Ovary (tissue), 7 donors: ENCODE measurements at regions not wholly inside any gene's neighbourhood (a gene's known extent, or its start where the extent isn't known, plus 50 kb on each side); places are given as distances from the start of the nearest gene placed in this dataset.

Experiments used
- DNase-seq, 5 donors: peaks; one replicate each; pipeline ENCODE4 v3.0.0-alpha.2; 2019 to 2020
- H3K27ac ChIP-seq, 2 donors: fragments of 200-600 bp; one replicate each; pipeline versions ENCODE4 v1.5.1 to v1.8.0; 2019 to 2022
- H3K27me3 ChIP-seq: fragments of 200-600 bp; one replicate; pipeline ENCODE4 v1.8.0; 2022
- H3K36me3 ChIP-seq: fragments of 200-600 bp; sonication (generic); one replicate; pipeline ENCODE4 v1.5.1; 2019
- H3K4me1 ChIP-seq: one replicate; pipeline ENCODE4 v1.8.1; 2013; ENCODE audit warnings: mild to moderate bottlenecking, moderate library complexity; ENCODE audit not compliant: insufficient read depth
- H3K4me3 ChIP-seq: fragments of 200-600 bp; sonication (generic); one replicate; pipeline ENCODE4 v1.5.1; 2017
- H3K9me3 ChIP-seq, 2 donors: fragments of 200-600 bp in 1 of 2; sonication (generic) in 1 of 2; one replicate each; pipeline versions ENCODE4 v1.5.1 to v1.8.1; 2013 to 2019; ENCODE audit warnings: mild to moderate bottlenecking in 1 of 2, moderate library complexity in 1 of 2
- CTCF ChIP-seq, 3 donors: fragments of 450-650 bp in 2 of 3; fragments of 200-600 bp in 1 of 3; IDR thresholded peaks; one replicate each; pipeline versions ENCODE4 v1.5.1 to v1.8.0; 2016 to 2022; ENCODE audit warnings: antibody characterized with exemption in 3 of 3, mild to moderate bottlenecking in 1 of 3
- EP300 ChIP-seq: sonication (generic); formaldehyde crosslinking; IDR thresholded peaks from one replicate; pipeline ENCODE4 v1.6.1; 2017; ENCODE audit warnings: antibody characterized with exemption
- POLR2A ChIP-seq: fragments of 450-650 bp; IDR thresholded peaks from one replicate; pipeline ENCODE4 v1.6.1; 2017; ENCODE audit warnings: antibody characterized with exemption, mild to moderate bottlenecking, moderate library complexity
- WGBS, 3 donors: extraction: QIAGEN DNeasy Blood & Tissue Kit in 1 of 3; methylation state at CpG; one replicate each; pipeline versions ENCODE4 v1.1.5 to v1.1.7; 2013 to 2017; 5-methylcytosine and 5-hydroxymethylcytosine counted together
- intact Hi-C, 4 donors: fragments of 100-400 bp; cut with DNase I; formaldehyde crosslinking; loops; one replicate each; pipeline versions ENCODE4 v1.11.0 to v1.15.1; 2022 to 2023
- donor health status: DM: no; HTN: no; CAD: no; lungs with moderate emphysema.
- donor health status: DM: no; HTN: no; CAD: no.
- donor health status: Bipolar disorder and iron deficiency.
- donor health status: DM: no; HTN: no; CAD: no.
- donor health status: DM: yes; HTN: yes; CAD: no.

- no peaks in the 10 kb centered on the region for H3K27me3 ChIP-seq
- H3K4me3 ChIP-seq, result no peak overlapping the region
- no peaks in the 10 kb centered on the region for H3K36me3 ChIP-seq
- no peak for DNase-seq
- TF ChIP-seq POLR2A (no peak), CTCF (IDR thresholded peaks at IDR 0.05) (no peak), EP300 (no peak)
- no peaks in the 10 kb centered on the region for H3K9me3 ChIP-seq
- no peak overlapping the region for H3K27ac ChIP-seq
- no peaks in the 10 kb centered on the region for H3K4me1 ChIP-seq
- intact Hi-C loops, result no loop called here
These were observed 138.5 kb upstream of the PHACTR1 start for GRCh38 chr6:12578097-12578496.

GRCh38 chr6:12578751-12579150, 137.8 kb upstream of the PHACTR1 start:
- 91 to 93% (median 93%) methylated on average over 3 of the region's 3 CpGs for WGBS, 3 donors
- H3K36me3 ChIP-seq, result no peaks in the 10 kb centered on the region
- no peak for DNase-seq
- H3K4me3 ChIP-seq, result no peak overlapping the region
- no peaks in the 10 kb centered on the region for H3K4me1 ChIP-seq
- TF ChIP-seq EP300 (no peak), POLR2A (no peak), CTCF (IDR thresholded peaks at IDR 0.05) (no peak)
- H3K9me3 ChIP-seq, result no peaks in the 10 kb centered on the region
- H3K27ac ChIP-seq, result no peak overlapping the region
- no peaks in the 10 kb centered on the region for H3K27me3 ChIP-seq
- intact Hi-C loops, result no loop called here

GRCh38 chr6:12580290-12580689, 136.3 kb upstream of the PHACTR1 start:
- DNase-seq, result no peak
- Histone ChIP-seq H3K36me3 (no peaks in the 10 kb centered on the region), H3K4me3 (no peak overlapping the region), H3K9me3 (no peaks in the 10 kb centered on the region), H3K4me1 (no peaks in the 10 kb centered on the region), H3K27ac (no peak overlapping the region), H3K27me3 (no peaks in the 10 kb centered on the region)
- TF ChIP-seq POLR2A (no peak), CTCF (IDR thresholded peaks at IDR 0.05) (no peak), EP300 (no peak)
- 87 to 94% (median 92%) methylated on average over 3 of the region's 3 CpGs for WGBS, 3 donors
- intact Hi-C loops, result no loop called here

GRCh38 chr6:12582421-12583110, 134.0 kb upstream of the PHACTR1 start:
- Histone ChIP-seq H3K4me3 (no peak overlapping the region), H3K4me1 (no peaks in the 10 kb centered on the region), H3K27me3 (no peaks in the 10 kb centered on the region), H3K9me3 (no peaks in the 10 kb centered on the region), H3K36me3 (no peaks in the 10 kb centered on the region), H3K27ac (no peak overlapping the region)
- no peak for TF ChIP-seq EP300
- TF ChIP-seq POLR2A, result no peak
- no peak for TF ChIP-seq CTCF (IDR thresholded peaks at IDR 0.05)
- intact Hi-C loops, result no loop called here
- WGBS, 3 donors, result 89 to 92% (median 90%) methylated on average over 4 of the region's 4 CpGs
- DNase-seq, result no peak
